IMR-90 (cell line): ENCODE measurements at regions not wholly inside any gene's neighbourhood (a gene's known extent, or its start where the extent isn't known, plus 50 kb on each side); places are given as distances from the start of the nearest gene placed in this dataset.

Experiments used
- CEBPB ChIP-seq: IDR thresholded peaks from 2 replicates; pipeline ENCODE4 v1.6.1; 2012; ENCODE audit warnings: low read depth, low read length, improper control_type of control experiment
- CTCF ChIP-seq: conservative IDR thresholded peaks from 2 replicates; pipeline ENCODE4 v1.5.1; 2012; ENCODE audit warnings: mild to moderate bottlenecking, low read depth, low read length, improper control_type of control experiment

GRCh38 chr4:185941461-185941860 lies 127.5 kb upstream of the TLR3 start:
- TF ChIP-seq CTCF: no peak
- TF ChIP-seq CEBPB: no peak
